Erythroblast (primary cell): ENCODE measurements at regions not wholly inside any gene's neighbourhood (a gene's known extent, or its start where the extent isn't known, plus 50 kb on each side); places are given as distances from the start of the nearest gene placed in this dataset.

Experiments
- GATA1 ChIP-seq: IDR thresholded peaks from 2 replicates; pipeline ENCODE4 v1.6.1; 2011; ENCODE audit warnings: low read depth, mild to moderate bottlenecking, control low read depth, low read length, moderate library complexity
- POLR2A ChIP-seq: IDR thresholded peaks from 2 replicates; pipeline ENCODE4 v1.6.1; 2011; ENCODE audit warnings: mild to moderate bottlenecking, low read length

- TF ChIP-seq POLR2A (no peak), GATA1 (no peak)
Measured at GRCh38 chr5:28132151-28132550, 1093.8 kb upstream of the CDH9 start.
